ENCODE measurements at regions not wholly inside any gene's neighbourhood (a gene's known extent, or its start where the extent isn't known, plus 50 kb on each side); places are given as distances from the start of the nearest gene placed in this dataset.

- FAIRE-seq (no peak), DNase-seq (ENCODE audit: low spot score) (no peak)
Observed at GRCh38 chr22:47954107-47954506, 1191.7 kb downstream of the TBC1D22A start.

GRCh38 chr22:47944941-47945340, 1182.5 kb downstream of the TBC1D22A start:
- no peak for FAIRE-seq
- DNase-seq (ENCODE audit: low spot score): no peak

GRCh38 chr22:47943729-47944700, 1181.6 kb downstream of the TBC1D22A start:
- no peak for DNase-seq (ENCODE audit: low spot score)
- FAIRE-seq: no peak

- DNase-seq (ENCODE audit: low spot score) (no peak), FAIRE-seq (peak; percentile 98)
Observed at GRCh38 chr22:47940211-47940610, 1177.8 kb downstream of the TBC1D22A start.

- FAIRE-seq (no peak), DNase-seq (ENCODE audit: low spot score) (no peak)
Observed at GRCh38 chr22:47933891-47934290, 1171.4 kb downstream of the TBC1D22A start.

GRCh38 chr22:47933226-47933625, 1170.8 kb downstream of the TBC1D22A start:
- DNase-seq (ENCODE audit: low spot score) (no peak), FAIRE-seq (no peak)

GRCh38 chr22:47929646-47930185, 1167.3 kb downstream of the TBC1D22A start:
- FAIRE-seq: no peak
- no peak for DNase-seq (ENCODE audit: low spot score)

- DNase-seq (ENCODE audit: low spot score) (no peak), FAIRE-seq (peak; percentile 5)
Observed at GRCh38 chr22:47929073-47929472, 1166.6 kb downstream of the TBC1D22A start.

- peak; percentile 26 for DNase-seq (ENCODE audit: low spot score)
- no peak for FAIRE-seq
Observed at GRCh38 chr22:47928631-47929030, 1166.2 kb downstream of the TBC1D22A start.

GRCh38 chr22:47927648-47928210, 1165.3 kb downstream of the TBC1D22A start:
- FAIRE-seq (no peak), DNase-seq (ENCODE audit: low spot score) (no peak)

- DNase-seq (ENCODE audit: low spot score) (no peak), FAIRE-seq (no peak)
Observed at GRCh38 chr22:47923011-47923427, 1160.6 kb downstream of the TBC1D22A start.

GRCh38 chr22:47921906-47922305, 1159.5 kb downstream of the TBC1D22A start:
- DNase-seq (ENCODE audit: low spot score) (no peak), FAIRE-seq (no peak)

GRCh38 chr22:47920380-47920959, 1158.0 kb downstream of the TBC1D22A start:
- FAIRE-seq: peak; percentile 40
- no peak for DNase-seq (ENCODE audit: low spot score)

- DNase-seq (ENCODE audit: low spot score): no peak
- no peak for FAIRE-seq
Observed at GRCh38 chr22:47919893-47920292, 1157.4 kb downstream of the TBC1D22A start.

GRCh38 chr22:47919001-47919441, 1156.6 kb downstream of the TBC1D22A start:
- FAIRE-seq: no peak
- DNase-seq (ENCODE audit: low spot score): no peak

- FAIRE-seq: no peak
Observed at GRCh38 chr22:47918276-47918921, 1155.9 kb downstream of the TBC1D22A start.

GRCh38 chr22:47914481-47915097, 1152.1 kb downstream of the TBC1D22A start:
- FAIRE-seq (no peak), DNase-seq (ENCODE audit: low spot score) (no peak)

More at GRCh38 chr22:47918276-47918921, 1155.9 kb downstream of the TBC1D22A start:
- no peak for DNase-seq (ENCODE audit: low spot score)

GRCh38 chr22:47902646-47903180, 1140.3 kb downstream of the TBC1D22A start:
- no peak for DNase-seq (ENCODE audit: low spot score)
- FAIRE-seq: no peak

GRCh38 chr22:47901911-47902310, 1139.5 kb downstream of the TBC1D22A start:
- DNase-seq (ENCODE audit: low spot score): no peak
- no peak for FAIRE-seq

GRCh38 chr22:47899894-47900293, 1137.4 kb downstream of the TBC1D22A start:
- FAIRE-seq (no peak), DNase-seq (ENCODE audit: low spot score) (no peak)

- DNase-seq (ENCODE audit: low spot score) (no peak), FAIRE-seq (no peak)
Observed at GRCh38 chr22:47898946-47899345, 1136.5 kb downstream of the TBC1D22A start.
